Fibroblast of the conjunctiva (primary cell): ENCODE measurements at regions not wholly inside any gene's neighbourhood (a gene's known extent, or its start where the extent isn't known, plus 50 kb on each side); places are given as distances from the start of the nearest gene placed in this dataset.
"Not testable (repeated sequence)": the region's sequence is repeated elsewhere in the genome, so short reads cannot be mapped to it uniquely, and the experiment has no call there.

Experiments used
- DNase-seq: peaks from one replicate; pipeline ENCODE4 v3.0.0-alpha.2; 2010; ENCODE audit warnings: low read depth

- no peak for DNase-seq
Measured at GRCh38 chr10:100664316-100665149, 80.8 kb upstream of the PAX2 start.

GRCh38 chr10:100666634-100667033 lies 78.7 kb upstream of the PAX2 start:
- not testable (repeated sequence) for DNase-seq

- DNase-seq, result no peak
Measured at GRCh38 chr10:100669616-100670015, 75.8 kb upstream of the PAX2 start.

GRCh38 chr10:100670368-100670767 lies 75.0 kb upstream of the PAX2 start:
- DNase-seq, result no peak

- no peak for DNase-seq
Measured at GRCh38 chr10:100670828-100671479, 74.4 kb upstream of the PAX2 start.

- DNase-seq, result no peak
Measured at GRCh38 chr10:100672199-100672598, 73.2 kb upstream of the PAX2 start.

GRCh38 chr10:100677290-100677945 lies 68.0 kb upstream of the PAX2 start:
- no peak for DNase-seq

- DNase-seq, result no peak
Measured at GRCh38 chr10:100679327-100679726, 66.1 kb upstream of the PAX2 start.

- DNase-seq, result no peak
Measured at GRCh38 chr10:100683004-100683403, 62.4 kb upstream of the PAX2 start.

GRCh38 chr10:100683545-100684300 lies 61.7 kb upstream of the PAX2 start:
- no peak for DNase-seq

- no peak for DNase-seq
Measured at GRCh38 chr10:100684688-100685235, 60.6 kb upstream of the PAX2 start.

- no peak for DNase-seq
Measured at GRCh38 chr10:100685331-100685730, 60.1 kb upstream of the PAX2 start.

GRCh38 chr10:100687143-100688003 lies 58.0 kb upstream of the PAX2 start:
- DNase-seq, result no peak

GRCh38 chr10:100688201-100688600 lies 57.2 kb upstream of the PAX2 start:
- no peak for DNase-seq

GRCh38 chr10:100693821-100694220 lies 51.6 kb upstream of the PAX2 start:
- DNase-seq, result no peak
